HCT116 (cell line): ENCODE measurements at regions not wholly inside any gene's neighbourhood (a gene's known extent, or its start where the extent isn't known, plus 50 kb on each side); places are given as distances from the start of the nearest gene placed in this dataset.

Experiments used
- ATAC-seq: fragments of 200-7000 bp; cut with Tn5 transposase; 2 replicates; pipeline ENCODE4 v1.9.1; 2020; ENCODE audit warnings: mild to moderate bottlenecking, moderate library complexity
- BruUV-seq: library from RNA; stranded (reverse); fragments of 400-500 nt; replicated peaks from 2 replicates; lab custom pipeline; 2021; lab: Mats Ljungman, UMichigan
- CTCF ChIA-PET: fragments of 300-600 bp; sonication (Branson Sonifier 250); formaldehyde crosslinking; loops from one replicate; lab custom pipeline; 2021; ENCODE audit warnings: antibody characterized with exemption; lab: Charles Lee
- POLR2A ChIA-PET: fragments of 300-600, 350-600 bp; sonication (Branson Sonifier 250); formaldehyde crosslinking; loops from one replicate; lab custom pipeline; 2021; ENCODE audit warnings: antibody characterized with exemption; lab: Charles Lee
- RAD21 ChIA-PET, 2 experiments: fragments of 300-600 bp; sonication (Branson Sonifier 250); formaldehyde crosslinking; loops; one replicate each; lab custom pipeline; 2023; ENCODE audit warnings: low total read pairs in 2 of 2; ENCODE audit not compliant: uncharacterized antibody in 2 of 2, unreplicated experiment in 2 of 2, low non-redundant PET in 1 of 2; lab: Charles Lee
- DNase-seq: peaks from one replicate; pipeline ENCODE4 v3.0.0-alpha.2; 2010; ENCODE audit warnings: low read depth, low spot score
- H2AFZ ChIP-seq: fragments of 200-600 bp; shearing (Covaris generic), sonication (generic); 2 replicates; pipeline ENCODE4 v1.6.1; 2017; ENCODE audit warnings: low read depth, mixed run types, mixed read lengths, antibody characterized with exemption, low read length; ENCODE audit not compliant: poor library complexity, severe bottlenecking
- H3K27ac ChIP-seq: 2 replicates; pipeline ENCODE4 v1.5.1; 2012; ENCODE audit warnings: low read depth, low read length
- H3K27me3 ChIP-seq: fragments of 200-600 bp; sonication (generic); 2 replicates; pipeline ENCODE4 v1.6.1; 2016; ENCODE audit warnings: mixed run types, low read length, mixed read lengths; ENCODE audit not compliant: insufficient read depth
- H3K36me3 ChIP-seq, 2 experiments: fragments of 200-500 bp in 1 of 2; fragments of 200-600 bp in 1 of 2; sonication (Bioruptor generic) in 1 of 2; sonication (generic) in 1 of 2; 2 replicates each; pipeline versions ENCODE4 v1.5.1 to v1.6.1; 2014 to 2016; ENCODE audit warnings: low read length in 2 of 2, inconsistent platforms in 1 of 2, mixed read lengths in 1 of 2, mixed run types in 1 of 2; ENCODE audit not compliant: insufficient read depth in 2 of 2, control insufficient read depth in 1 of 2
- H3K4me1 ChIP-seq, 2 experiments: fragments of 200-600 bp in 1 of 2; sonication (generic) in 1 of 2; 2 replicates each; pipeline versions ENCODE4 v1.5.1 to v1.6.1; 2012 to 2017; ENCODE audit warnings: low read length in 2 of 2, inconsistent platforms in 1 of 2, mild to moderate bottlenecking in 1 of 2, mixed read lengths in 1 of 2, mixed run types in 1 of 2, moderate library complexity in 1 of 2; ENCODE audit not compliant: insufficient read depth in 2 of 2, control insufficient read depth in 1 of 2
- H3K4me2 ChIP-seq: fragments of 200-600 bp; sonication (generic); 2 replicates; pipeline ENCODE4 v1.6.1; 2017; ENCODE audit warnings: mixed run types, low read length, mixed read lengths
- H3K4me3 ChIP-seq, 2 experiments: fragments of 200-600 bp in 1 of 2; sonication (generic) in 1 of 2; replicated peaks in 1 of 2; 2 replicates each; pipeline ENCODE4 v1.5.1; 2011 to 2016; ENCODE audit warnings: low read length in 2 of 2, control low read depth in 1 of 2, low read depth in 1 of 2, mild to moderate bottlenecking in 1 of 2, mixed read lengths in 1 of 2, mixed run types in 1 of 2
- H3K79me2 ChIP-seq: fragments of 200-600 bp; sonication (generic); 2 replicates; pipeline ENCODE4 v1.6.1; 2017; ENCODE audit warnings: mild to moderate bottlenecking, mixed run types, low read length, moderate library complexity, mixed read lengths; ENCODE audit not compliant: insufficient read depth
- H3K9ac ChIP-seq: fragments of 200-600 bp; sonication (generic); 2 replicates; pipeline ENCODE4 v1.6.1; 2016; ENCODE audit warnings: low read length, mixed read lengths
- H3K9me2 ChIP-seq: fragments of 200-600 bp; sonication (generic), shearing (Covaris generic); 2 replicates; pipeline ENCODE4 v1.6.1; 2017; ENCODE audit warnings: mixed run types, mild to moderate bottlenecking, moderate library complexity; ENCODE audit not compliant: insufficient read depth
- H3K9me3 ChIP-seq, 2 experiments: fragments of 200-500 bp in 1 of 2; fragments of 200-600 bp in 1 of 2; sonication (Bioruptor generic) in 1 of 2; sonication (generic) in 1 of 2; 2 replicates each; pipeline ENCODE4 v1.6.1; 2014 to 2017; ENCODE audit warnings: low read length in 2 of 2, mixed read lengths in 2 of 2, inconsistent platforms in 1 of 2, low read depth in 1 of 2, mild to moderate bottlenecking in 1 of 2, mixed run types in 1 of 2, moderate library complexity in 1 of 2; ENCODE audit not compliant: control insufficient read depth in 1 of 2, insufficient read depth in 1 of 2
- H4K20me1 ChIP-seq: fragments of 200-600 bp; sonication (generic), shearing (Covaris generic); 2 replicates; pipeline ENCODE4 v1.6.1; 2017; ENCODE audit warnings: mixed run types, mild to moderate bottlenecking, moderate library complexity; ENCODE audit not compliant: insufficient read depth
- EGR1 ChIP-seq: IDR thresholded peaks from 2 replicates; pipeline ENCODE4 v1.6.1; 2012; ENCODE audit warnings: low read depth
- ELF1 ChIP-seq: IDR thresholded peaks from 2 replicates; pipeline ENCODE4 v1.6.1; 2012; ENCODE audit warnings: low read depth, borderline replicate concordance
- EZH2 ChIP-seq: fragments of 200-600 bp; sonication (generic); IDR thresholded peaks from 2 replicates; pipeline ENCODE4 v1.6.1; 2017; ENCODE audit warnings: antibody characterized with exemption, mixed run types
- EZH2phosphoT487 ChIP-seq: fragments of 200-600 bp; IDR thresholded peaks from 2 replicates; pipeline ENCODE4 v1.6.1; 2018; ENCODE audit warnings: antibody characterized with exemption, borderline replicate concordance
- FOSL1 ChIP-seq: IDR thresholded peaks from 2 replicates; pipeline ENCODE4 v1.6.1; 2012; ENCODE audit warnings: low read depth
- JUND ChIP-seq: IDR thresholded peaks from 2 replicates; pipeline ENCODE4 v1.6.1; 2012
- POLR2A ChIP-seq: IDR thresholded peaks from 2 replicates; pipeline ENCODE4 v1.7.0; 2011; ENCODE audit warnings: borderline replicate concordance; ENCODE audit not compliant: insufficient read depth, insufficient read length; ENCODE audit errors: extremely low read depth
- RAD21 ChIP-seq: IDR thresholded peaks from 2 replicates; pipeline ENCODE4 v1.6.1; 2012; ENCODE audit warnings: low read depth, mild to moderate bottlenecking
- REST ChIP-seq: IDR thresholded peaks from 2 replicates; pipeline ENCODE4 v1.6.1; 2012; ENCODE audit warnings: low read depth
- SIN3A ChIP-seq: IDR thresholded peaks from 2 replicates; pipeline ENCODE4 v1.6.1; 2012; ENCODE audit warnings: low read depth
- SP1 ChIP-seq: IDR thresholded peaks from 2 replicates; pipeline ENCODE4 v1.6.1; 2012; ENCODE audit warnings: low read depth
- YY1 ChIP-seq: IDR thresholded peaks from 2 replicates; pipeline ENCODE4 v1.6.1; 2011; ENCODE audit warnings: low read length, low read depth, moderate library complexity, mild to moderate bottlenecking; ENCODE audit not compliant: insufficient replicate concordance; ENCODE audit errors: extremely low read depth
- ZFX ChIP-seq: fragments of 450-650 bp; IDR thresholded peaks from 2 replicates; pipeline ENCODE4 v1.6.1; 2017
- intact Hi-C: fragments of 100-400 bp; cut with micrococcal nuclease; formaldehyde crosslinking; loops from 2 replicates; pipeline ENCODE4 v1.10.0; 2022

GRCh38 chr4:187389420-187389819 lies 606.2 kb upstream of the ZFP42 start:
- Histone ChIP-seq H3K36me3 (no peaks in the 10 kb centered on the region), H3K4me1 (no peaks in the 10 kb centered on the region), H3K27me3 (no peaks in the 10 kb centered on the region), H4K20me1 (no peaks in the 10 kb centered on the region), H2AFZ (no peak overlapping the region), H3K9ac (no peak overlapping the region), H3K79me2 (no peaks in the 10 kb centered on the region), H3K9me2 (no peaks in the 10 kb centered on the region), H3K27ac (no peak overlapping the region), H3K4me2 (no peak overlapping the region), H3K4me3 (no peak overlapping the region)
- ChIA-PET RAD21 (interaction anchor here in 1 of 2 experiments (0.6 kb wide), 1 partner anchor 1375 kb away, joined by 6 read pairs; no protein-coding TSS in a partner anchor), POLR2A (no interaction called here), CTCF (no interaction called here)
- BruUV-seq: no TSS peak
- ATAC-seq: no peak
- no peak for DNase-seq
- TF ChIP-seq SIN3A: no peak
- TF ChIP-seq EZH2phosphoT487: no peak
- no peak for TF ChIP-seq EZH2
- no peak for TF ChIP-seq YY1
- TF ChIP-seq JUND: no peak
- TF ChIP-seq REST: no peak
- no peak for TF ChIP-seq SP1
- no peak for TF ChIP-seq RAD21
- TF ChIP-seq FOSL1: no peak
- TF ChIP-seq EGR1: no peak
- no peak for TF ChIP-seq ZFX
- no peak for TF ChIP-seq POLR2A
- no peak for TF ChIP-seq ELF1
- TF ChIP-seq, all 23 proteins: peak for 0
- H3K9me3 ChIP-seq: no peaks in the 10 kb centered on the region
- intact Hi-C loops: no loop called here
